Breast epithelium (tissue), 3 donors: ENCODE measurements at regions not wholly inside any gene's neighbourhood (a gene's known extent, or its start where the extent isn't known, plus 50 kb on each side); places are given as distances from the start of the nearest gene placed in this dataset.

ENCODE experiments used
- POLR2A ChIP-seq: fragments of 450-650 bp; IDR thresholded peaks from one replicate; pipeline ENCODE4 v1.6.1; 2016; ENCODE audit warnings: antibody characterized with exemption, mild to moderate bottlenecking, moderate library complexity
- POLR2AphosphoS5 ChIP-seq, 3 donors: sonication (generic); formaldehyde crosslinking; IDR thresholded peaks; one replicate each; pipeline ENCODE4 v1.6.1; 2017; ENCODE audit warnings: antibody characterized with exemption in 3 of 3

- TF ChIP-seq POLR2A (no peak), POLR2AphosphoS5 (IDR thresholded peaks at IDR 0.05) (no peak)
Observed at GRCh38 chr12:94817695-94818075, 167.3 kb upstream of the TMCC3 start.
